Liver (tissue), 8 donors: ENCODE measurements at regions not wholly inside any gene's neighbourhood (a gene's known extent, or its start where the extent isn't known, plus 50 kb on each side); places are given as distances from the start of the nearest gene placed in this dataset.

Experiments
- DNase-seq: peaks from one replicate; pipeline ENCODE4 v3.0.0-alpha.2; 2017; ENCODE audit warnings: low spot score
- H3K27ac ChIP-seq, 2 donors: one replicate each; pipeline ENCODE4 v1.7.0; 2013; ENCODE audit warnings: inconsistent platforms in 2 of 2, low read length in 2 of 2, control low read depth in 1 of 2, low read depth in 1 of 2, mild to moderate bottlenecking in 1 of 2
- H3K27me3 ChIP-seq, 4 donors: one replicate each; pipeline versions ENCODE4 v1.6.1 to v1.7.0; 2013; ENCODE audit warnings: low read length in 3 of 4, inconsistent platforms in 1 of 4, mild to moderate bottlenecking in 1 of 4, moderate library complexity in 1 of 4; ENCODE audit not compliant: control insufficient read depth in 4 of 4, insufficient read depth in 4 of 4
- H3K36me3 ChIP-seq, 4 donors: one replicate each; pipeline versions ENCODE4 v1.6.1 to v1.7.0; 2013; ENCODE audit warnings: low read length in 3 of 4, mild to moderate bottlenecking in 3 of 4, low read depth in 1 of 4, moderate library complexity in 1 of 4; ENCODE audit not compliant: control insufficient read depth in 4 of 4, insufficient read depth in 3 of 4
- H3K4me1 ChIP-seq, 4 donors: one replicate each; pipeline versions ENCODE4 v1.6.1 to v1.7.0; 2013; ENCODE audit warnings: low read length in 3 of 4, mild to moderate bottlenecking in 3 of 4, moderate library complexity in 1 of 4; ENCODE audit not compliant: control insufficient read depth in 4 of 4, insufficient read depth in 4 of 4
- H3K4me3 ChIP-seq, 3 donors: one replicate each; pipeline versions ENCODE4 v1.6.1 to v1.7.0; 2013; ENCODE audit warnings: low read length in 3 of 3, control low read depth in 1 of 3, low read depth in 1 of 3, mild to moderate bottlenecking in 1 of 3
- H3K9ac ChIP-seq, 2 donors: one replicate each; pipeline ENCODE4 v1.7.0; 2013; ENCODE audit warnings: low read length in 2 of 2, mild to moderate bottlenecking in 2 of 2, moderate library complexity in 2 of 2, control low read depth in 1 of 2, low read depth in 1 of 2
- H3K9me3 ChIP-seq, 4 donors: one replicate each; pipeline versions ENCODE4 v1.6.1 to v1.7.0; 2013; ENCODE audit warnings: low read length in 3 of 4; ENCODE audit not compliant: control insufficient read depth in 4 of 4
- ATF3 ChIP-seq: IDR thresholded peaks from 2 replicates; pipeline ENCODE4 v1.6.1; 2016; ENCODE audit warnings: antibody characterized with exemption
- CTCF ChIP-seq: fragments of 150-350 bp; IDR thresholded peaks from 2 replicates; pipeline ENCODE4 v1.5.1; 2017; ENCODE audit warnings: improper control_type of control experiment, low read depth, low read length; ENCODE audit not compliant: missing input control
- EGR1 ChIP-seq, 2 donors: IDR thresholded peaks; 2 replicates each; pipeline ENCODE4 v1.6.1; 2016 to 2018; ENCODE audit warnings: antibody characterized with exemption in 2 of 2, low read depth in 2 of 2
- FOXA1 ChIP-seq: IDR thresholded peaks from 2 replicates; pipeline ENCODE4 v1.6.1; 2016; ENCODE audit warnings: antibody characterized with exemption
- FOXA2 ChIP-seq: IDR thresholded peaks from 2 replicates; pipeline ENCODE4 v1.6.1; 2016; ENCODE audit warnings: antibody characterized with exemption
- GABPA ChIP-seq, 2 donors: IDR thresholded peaks in 1 of 2; conservative IDR thresholded peaks in 1 of 2; 2 replicates each; pipeline ENCODE4 v1.6.1; 2016; ENCODE audit warnings: antibody characterized with exemption in 2 of 2, mild to moderate bottlenecking in 1 of 2, moderate library complexity in 1 of 2
- HNF4A ChIP-seq, 2 donors: conservative IDR thresholded peaks; 2 replicates each; pipeline ENCODE4 v1.6.1; 2016; ENCODE audit warnings: antibody characterized with exemption in 2 of 2, mild to moderate bottlenecking in 2 of 2
- HNF4G ChIP-seq: IDR thresholded peaks from 2 replicates; pipeline ENCODE4 v1.6.1; 2016; ENCODE audit warnings: antibody characterized with exemption
- JUND ChIP-seq, 2 donors: IDR thresholded peaks; 2 replicates each; pipeline ENCODE4 v1.6.1; 2016; ENCODE audit warnings: antibody characterized with exemption in 2 of 2
- MAX ChIP-seq: IDR thresholded peaks from 2 replicates; pipeline ENCODE4 v1.6.1; 2016; ENCODE audit warnings: antibody characterized with exemption
- NR2F2 ChIP-seq: IDR thresholded peaks from 2 replicates; pipeline ENCODE4 v1.6.1; 2016; ENCODE audit warnings: antibody characterized with exemption
- RAD21 ChIP-seq, 2 donors: IDR thresholded peaks; 2 replicates each; pipeline ENCODE4 v1.6.1; 2016; ENCODE audit warnings: antibody characterized with exemption in 2 of 2, mild to moderate bottlenecking in 2 of 2
- REST ChIP-seq: IDR thresholded peaks from 2 replicates; pipeline ENCODE4 v1.6.1; 2016; ENCODE audit warnings: antibody characterized with exemption, mild to moderate bottlenecking
- RXRA ChIP-seq, 2 donors: IDR thresholded peaks; 2 replicates each; pipeline ENCODE4 v1.6.1; 2017 to 2018; ENCODE audit warnings: antibody characterized with exemption in 2 of 2, mild to moderate bottlenecking in 1 of 2
- SP1 ChIP-seq: IDR thresholded peaks from 2 replicates; pipeline ENCODE4 v1.6.1; 2018; ENCODE audit warnings: antibody characterized with exemption, mild to moderate bottlenecking
- TAF1 ChIP-seq: conservative IDR thresholded peaks from 2 replicates; pipeline ENCODE4 v1.6.1; 2016; ENCODE audit warnings: antibody characterized with exemption, mild to moderate bottlenecking
- YY1 ChIP-seq: IDR thresholded peaks from 2 replicates; pipeline ENCODE4 v1.6.1; 2016; ENCODE audit warnings: antibody characterized with exemption, mild to moderate bottlenecking
- ZBTB33 ChIP-seq: IDR thresholded peaks from 2 replicates; pipeline ENCODE4 v1.6.1; 2016; ENCODE audit warnings: antibody characterized with exemption
- WGBS: extraction: QIAGEN DNeasy Blood & Tissue Kit; methylation state at CpG from one replicate; pipeline ENCODE4 v1.1.7; 2013; 5-methylcytosine and 5-hydroxymethylcytosine counted together
- donor health status: healthy.
- donor health status: healthy.
- donor health status: healthy.
- donor health status: healthy.
- donor health status: healthy.

DNA sequence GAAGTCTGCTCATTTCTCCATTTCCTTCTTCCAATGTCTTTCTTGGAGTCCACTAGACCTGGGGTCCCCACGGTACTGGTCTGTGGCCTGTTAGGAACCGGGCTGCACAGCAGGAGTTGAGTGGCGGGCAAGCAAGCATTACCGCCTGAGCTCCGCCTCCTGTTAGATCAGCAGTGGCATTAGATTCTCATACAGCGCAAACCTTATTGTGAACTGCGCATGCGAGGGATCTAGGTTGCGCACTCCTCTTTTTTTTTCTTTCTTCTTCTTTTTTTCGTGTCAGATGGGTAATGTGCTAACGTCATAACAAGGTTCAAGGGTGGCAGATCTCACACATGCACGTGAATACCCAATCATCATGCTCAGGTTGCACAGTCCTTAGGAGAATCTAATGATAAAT, 53.1 kb upstream of the DLX2 start:
- H3K9me3 ChIP-seq: no peaks in the 10 kb centered on the region
- TF ChIP-seq GABPA (IDR thresholded peaks at IDR 0.05 in 1 of 2, conservative IDR thresholded peaks at IDR 0.05 in 1 of 2) (no peak), ZBTB33 (no peak), EGR1 (IDR thresholded peaks at IDR 0.05; ENCODE audit: low read depth in 2 of 2) (no peak), CTCF (no peak), YY1 (no peak), HNF4G (no peak), HNF4A (conservative IDR thresholded peaks at IDR 0.05) (no peak), TAF1 (no peak), JUND (IDR thresholded peaks at IDR 0.05) (no peak), SP1 (no peak), NR2F2 (no peak), FOXA1 (no peak), FOXA2 (no peak), RAD21 (IDR thresholded peaks at IDR 0.05) (no peak), MAX (no peak)

DNA sequence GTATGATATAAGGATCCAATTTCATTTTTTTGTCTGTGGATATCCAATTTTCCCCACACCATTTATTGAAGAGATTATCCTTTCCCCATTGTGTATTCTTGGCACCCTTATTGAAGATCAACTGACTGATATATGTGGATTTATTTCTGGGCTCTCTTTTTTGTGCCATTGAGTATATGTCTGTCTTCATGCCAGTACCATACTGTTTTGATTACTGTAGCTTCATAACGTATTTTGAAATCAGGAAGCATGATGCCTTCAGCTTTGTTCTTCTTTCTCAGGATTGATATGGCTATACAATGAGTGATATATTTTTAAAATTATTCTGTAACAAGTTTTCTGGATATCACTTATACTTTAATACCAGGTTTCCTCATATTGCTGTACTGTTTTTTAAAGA, 58.1 kb upstream of the DLX2 start:
- Histone ChIP-seq H3K9me3 (no peaks in the 10 kb centered on the region), H3K4me3 (no peak overlapping the region), H3K36me3 (no peaks in the 10 kb centered on the region), H3K27ac (no peak overlapping the region), H3K4me1 (no peaks in the 10 kb centered on the region), H3K27me3 (no peaks in the 10 kb centered on the region), H3K9ac (no peak overlapping the region)
- 87% methylated on average over 1 of the region's 1 CpG for WGBS
- no peak for TF ChIP-seq ZBTB33
- TF ChIP-seq REST: no peak
- no peak for TF ChIP-seq HNF4A (conservative IDR thresholded peaks at IDR 0.05)
- no peak for TF ChIP-seq SP1
- no peak for TF ChIP-seq FOXA1
- no peak for TF ChIP-seq MAX
- TF ChIP-seq HNF4G: no peak
- no peak for TF ChIP-seq GABPA (IDR thresholded peaks at IDR 0.05 in 1 of 2, conservative IDR thresholded peaks at IDR 0.05 in 1 of 2)
- no peak for TF ChIP-seq CTCF
- TF ChIP-seq EGR1 (IDR thresholded peaks at IDR 0.05; ENCODE audit: low read depth in 2 of 2): no peak
- TF ChIP-seq RXRA (IDR thresholded peaks at IDR 0.05): no peak
- no peak for TF ChIP-seq RAD21 (IDR thresholded peaks at IDR 0.05)
- no peak for TF ChIP-seq JUND (IDR thresholded peaks at IDR 0.05)
- no peak for TF ChIP-seq ATF3
- no peak for TF ChIP-seq NR2F2
- no peak for TF ChIP-seq TAF1
- no peak for TF ChIP-seq FOXA2
- TF ChIP-seq YY1: no peak
- no peak for DNase-seq

More for the DNA sequence above, 53.1 kb upstream of the DLX2 start:
- H3K4me3 ChIP-seq: no peak overlapping the region
- H3K4me1 ChIP-seq: no peaks in the 10 kb centered on the region
- no peaks in the 10 kb centered on the region for H3K36me3 ChIP-seq
- no peak overlapping the region for H3K27ac ChIP-seq
- no peak overlapping the region for H3K9ac ChIP-seq
- peaks cover 0 to 8% (median 0%) of the 10 kb centered on the region in 4 donors for H3K27me3 ChIP-seq
- DNase-seq: no peak
- 80% methylated on average over 12 of the region's 12 CpGs for WGBS
